Testis (tissue), 2 donors: ENCODE measurements at regions not wholly inside any gene's neighbourhood (a gene's known extent, or its start where the extent isn't known, plus 50 kb on each side); places are given as distances from the start of the nearest gene placed in this dataset.

ENCODE experiments used
- POLR2A ChIP-seq: fragments of 450-650 bp; IDR thresholded peaks from one replicate; pipeline ENCODE4 v1.6.1; 2017; ENCODE audit warnings: antibody characterized with exemption, mild to moderate bottlenecking, moderate library complexity
- TF ChIP-seq, protein P1 (sequence below), 3 experiments: fragments of 450-650 bp in 2 of 3; fragments of 200-600 bp in 1 of 3; sonication (generic) in 1 of 3; IDR thresholded peaks; one replicate each; pipeline ENCODE4 v1.5.1; 2016 to 2019; ENCODE audit warnings: antibody characterized with exemption in 3 of 3, mild to moderate bottlenecking in 2 of 3, moderate library complexity in 1 of 3

GRCh38 chr16:11420895-11421294 lies 75.6 kb downstream of the RMI2 start:
- TF ChIP-seq POLR2A = no peak
- TF ChIP-seq, protein P1, sequence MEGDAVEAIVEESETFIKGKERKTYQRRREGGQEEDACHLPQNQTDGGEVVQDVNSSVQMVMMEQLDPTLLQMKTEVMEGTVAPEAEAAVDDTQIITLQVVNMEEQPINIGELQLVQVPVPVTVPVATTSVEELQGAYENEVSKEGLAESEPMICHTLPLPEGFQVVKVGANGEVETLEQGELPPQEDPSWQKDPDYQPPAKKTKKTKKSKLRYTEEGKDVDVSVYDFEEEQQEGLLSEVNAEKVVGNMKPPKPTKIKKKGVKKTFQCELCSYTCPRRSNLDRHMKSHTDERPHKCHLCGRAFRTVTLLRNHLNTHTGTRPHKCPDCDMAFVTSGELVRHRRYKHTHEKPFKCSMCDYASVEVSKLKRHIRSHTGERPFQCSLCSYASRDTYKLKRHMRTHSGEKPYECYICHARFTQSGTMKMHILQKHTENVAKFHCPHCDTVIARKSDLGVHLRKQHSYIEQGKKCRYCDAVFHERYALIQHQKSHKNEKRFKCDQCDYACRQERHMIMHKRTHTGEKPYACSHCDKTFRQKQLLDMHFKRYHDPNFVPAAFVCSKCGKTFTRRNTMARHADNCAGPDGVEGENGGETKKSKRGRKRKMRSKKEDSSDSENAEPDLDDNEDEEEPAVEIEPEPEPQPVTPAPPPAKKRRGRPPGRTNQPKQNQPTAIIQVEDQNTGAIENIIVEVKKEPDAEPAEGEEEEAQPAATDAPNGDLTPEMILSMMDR (IDR thresholded peaks at IDR 0.05) = no peak
